MG63 (cell line): ENCODE measurements at regions not wholly inside any gene's neighbourhood (a gene's known extent, or its start where the extent isn't known, plus 50 kb on each side); places are given as distances from the start of the nearest gene placed in this dataset.
A peak's percentile ranks its signal among the peaks of the same experiment; 100 is the strongest.
"Not testable (repeated sequence)": the region's sequence is repeated elsewhere in the genome, so short reads cannot be mapped to it uniquely, and the experiment has no call there.

Experiments used
- DNase-seq: peaks from one replicate; pipeline ENCODE4 v3.0.0-alpha.2; 2020
- H3K27me3 ChIP-seq: fragments of 250-450 bp; sonication (Bioruptor Pico); 2 replicates; pipeline ENCODE4 v1.5.1; 2020; ENCODE audit warnings: mild to moderate bottlenecking, moderate library complexity
- H3K36me3 ChIP-seq: fragments of 250-450 bp; sonication (Bioruptor Pico); 2 replicates; pipeline ENCODE4 v1.5.1; 2020; ENCODE audit warnings: mild to moderate bottlenecking, moderate library complexity
- H3K4me3 ChIP-seq: fragments of 250-450 bp; sonication (Bioruptor Pico); 2 replicates; pipeline ENCODE4 v1.5.1; 2020; ENCODE audit warnings: mild to moderate bottlenecking, moderate library complexity
- H3K9me3 ChIP-seq: fragments of 250-450 bp; sonication (Bioruptor Pico); 2 replicates; pipeline ENCODE4 v1.5.1; 2020; ENCODE audit warnings: mild to moderate bottlenecking, moderate library complexity

DNA sequence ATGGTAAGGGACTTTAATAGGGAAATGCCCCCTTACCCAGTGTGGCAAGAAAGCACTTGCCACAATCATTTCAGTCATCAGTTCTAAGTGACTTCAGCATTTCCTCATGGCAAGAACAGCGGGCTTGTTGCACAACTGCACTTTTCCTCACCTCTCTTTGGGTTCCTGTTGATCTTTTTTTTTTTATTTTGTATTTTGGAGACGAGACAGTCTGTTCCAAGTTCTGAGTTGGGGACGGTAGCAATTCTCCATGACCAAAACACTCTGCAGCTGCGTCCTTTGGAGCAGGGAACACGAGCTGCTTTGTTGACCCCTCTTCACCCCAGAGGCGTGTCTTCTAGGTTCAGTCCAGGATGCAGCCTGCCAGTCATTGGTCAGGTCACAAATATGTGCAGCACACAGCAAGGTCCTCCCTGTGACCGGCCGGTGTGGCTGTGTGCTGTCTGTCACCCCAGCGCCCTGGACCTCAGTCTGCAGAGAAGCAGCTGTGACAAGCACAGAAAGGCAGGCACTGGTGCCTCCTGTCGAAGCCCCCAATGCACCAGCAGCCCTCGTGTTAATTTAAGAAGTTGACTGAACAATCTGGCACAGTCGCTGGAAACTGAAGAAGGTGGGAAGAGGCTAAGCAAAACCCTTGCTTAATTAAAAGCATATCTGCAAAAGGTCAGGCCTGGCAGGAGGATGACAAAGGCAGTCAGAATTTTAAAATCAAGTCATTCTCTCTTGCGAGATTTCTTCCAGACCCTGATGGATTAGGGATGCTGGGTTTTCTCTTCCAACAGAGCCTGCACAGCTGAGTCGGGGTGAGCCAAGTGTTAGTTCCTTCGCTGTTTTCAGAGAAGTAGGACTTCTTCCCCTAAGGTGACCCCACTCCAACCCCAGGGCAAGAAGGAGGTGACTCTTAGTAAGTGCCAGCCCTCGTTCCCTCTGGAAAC lies 96.7 kb upstream of the COPS8 start:
- Histone ChIP-seq H3K9me3 (no peaks in the 10 kb centered on the region), H3K36me3 (no peaks in the 10 kb centered on the region), H3K27me3 (no peaks in the 10 kb centered on the region), H3K4me3 (no peak overlapping the region)
- DNase-seq: no peak

DNA sequence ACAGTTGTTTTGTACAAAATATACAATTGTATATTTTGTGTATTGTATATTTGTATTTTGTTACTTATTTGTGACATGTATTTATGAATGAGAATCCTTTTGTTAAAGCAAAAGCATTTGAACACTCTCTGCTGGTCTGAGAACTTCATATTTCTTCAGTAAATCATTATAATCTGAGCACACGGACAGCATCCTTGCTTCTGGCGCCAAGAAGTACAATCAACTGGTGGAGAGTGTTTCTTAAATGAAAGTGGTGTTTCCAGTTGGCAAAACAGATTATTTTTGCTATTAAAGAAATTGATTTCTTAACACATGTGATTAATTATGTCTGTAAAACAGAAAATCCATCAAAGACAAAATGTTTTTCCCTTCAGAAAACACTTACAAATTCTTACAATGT lies 95.1 kb upstream of the COPS8 start:
- no peak for DNase-seq
- H3K27me3 ChIP-seq: no peaks in the 10 kb centered on the region
- H3K9me3 ChIP-seq: no peaks in the 10 kb centered on the region
- no peak overlapping the region for H3K4me3 ChIP-seq
- no peaks in the 10 kb centered on the region for H3K36me3 ChIP-seq

DNA sequence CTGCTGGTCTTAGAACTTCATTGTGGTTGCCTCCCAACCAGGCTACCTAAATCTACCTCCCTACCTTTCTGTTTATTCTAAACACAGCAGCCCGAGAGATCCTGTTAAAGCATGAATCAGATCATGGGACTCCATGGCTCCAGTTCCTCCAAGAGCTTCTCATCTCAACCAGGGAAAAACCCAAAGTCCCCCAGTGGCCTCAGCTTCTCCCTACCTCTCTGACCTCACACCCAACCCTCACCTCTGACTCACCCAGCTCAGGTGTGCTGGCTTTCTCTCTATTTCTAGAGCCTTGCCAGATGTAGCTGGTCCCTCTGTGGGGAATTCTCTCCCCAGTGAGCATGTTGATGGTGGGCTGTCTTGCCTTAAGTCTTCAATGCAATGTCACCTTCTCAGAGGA lies 93.8 kb upstream of the COPS8 start:
- DNase-seq: no peak
- Histone ChIP-seq H3K36me3 (no peaks in the 10 kb centered on the region), H3K9me3 (no peaks in the 10 kb centered on the region), H3K27me3 (no peaks in the 10 kb centered on the region), H3K4me3 (no peak overlapping the region)

DNA sequence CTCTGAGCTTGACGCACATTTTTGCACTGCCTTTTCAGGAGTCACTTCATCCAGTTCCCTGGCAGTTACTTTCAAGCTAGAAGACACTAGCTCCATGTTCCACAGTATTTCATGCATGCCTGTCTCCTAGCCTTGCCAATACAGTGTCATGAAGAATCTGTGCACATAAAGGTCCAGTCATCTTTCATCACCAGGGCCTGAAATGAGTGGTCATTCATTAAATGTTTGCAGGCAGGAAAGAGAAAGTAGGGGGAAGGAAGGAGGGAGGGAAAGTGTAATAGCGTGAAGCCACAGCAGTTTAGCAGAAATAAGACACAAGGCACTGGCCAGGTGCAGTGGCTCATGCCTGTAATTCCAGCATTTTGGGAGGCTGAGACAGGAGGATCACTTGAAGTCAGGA lies 92.4 kb upstream of the COPS8 start:
- DNase-seq: no peak
- no peaks in the 10 kb centered on the region for H3K27me3 ChIP-seq
- H3K36me3 ChIP-seq: no peaks in the 10 kb centered on the region
- H3K4me3 ChIP-seq: no peak overlapping the region
- H3K9me3 ChIP-seq: no peaks in the 10 kb centered on the region

DNA sequence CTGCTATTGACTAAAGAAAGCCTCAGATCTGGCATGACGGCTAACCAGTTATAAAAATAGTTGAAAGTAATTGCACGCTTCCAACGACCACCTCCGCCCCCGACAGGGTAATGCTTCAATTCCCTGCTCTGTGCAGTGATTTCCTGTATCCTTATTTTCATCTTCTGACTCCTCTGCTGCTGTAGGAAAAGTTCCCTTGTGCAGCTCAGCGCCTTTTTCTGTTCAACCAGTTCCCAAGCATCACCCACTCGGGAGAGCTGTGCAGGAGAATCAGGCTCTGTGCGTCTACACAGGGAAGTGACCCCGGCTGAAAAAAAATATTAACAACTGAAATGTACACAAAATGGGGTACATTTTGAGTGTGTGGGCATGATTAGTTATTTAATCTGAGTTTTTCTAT lies 91.3 kb upstream of the COPS8 start:
- Histone ChIP-seq H3K27me3 (no peaks in the 10 kb centered on the region), H3K9me3 (no peaks in the 10 kb centered on the region), H3K36me3 (no peaks in the 10 kb centered on the region), H3K4me3 (no peak overlapping the region)
- no peak for DNase-seq

DNA sequence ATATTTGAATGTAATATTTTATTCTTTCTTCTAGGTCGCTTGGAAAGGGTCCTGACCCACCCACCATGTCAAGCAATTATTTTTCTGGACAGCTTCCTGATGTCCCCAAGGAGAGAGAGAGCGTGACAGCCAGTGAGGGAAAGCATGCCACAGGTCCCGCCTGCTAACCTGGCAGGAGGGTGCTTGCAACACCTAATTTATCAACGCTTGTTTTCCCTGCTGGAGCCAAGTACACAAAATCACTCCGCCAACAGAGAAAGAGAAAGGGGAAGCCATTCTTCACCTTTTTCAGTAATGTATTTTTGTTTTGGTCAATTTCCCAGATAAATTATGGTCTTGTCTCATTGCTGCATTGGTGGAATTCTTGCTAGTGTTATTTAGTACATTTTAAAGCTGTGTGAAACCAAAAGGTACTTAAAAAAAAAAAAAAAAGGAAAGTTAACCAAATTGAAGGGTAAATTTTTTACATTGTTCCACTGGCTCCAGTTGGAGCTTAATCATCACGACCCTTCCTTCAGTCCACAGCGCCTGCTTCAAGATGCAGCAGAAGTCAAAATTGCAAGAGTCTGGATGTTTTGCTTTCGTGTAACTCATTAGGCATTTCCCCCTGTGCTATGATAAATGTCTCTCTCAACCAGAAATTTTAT lies 88.5 kb upstream of the COPS8 start:
- Histone ChIP-seq H3K9me3 (no peaks in the 10 kb centered on the region), H3K4me3 (no peak overlapping the region), H3K27me3 (no peaks in the 10 kb centered on the region), H3K36me3 (no peaks in the 10 kb centered on the region)
- DNase-seq: no peak

DNA sequence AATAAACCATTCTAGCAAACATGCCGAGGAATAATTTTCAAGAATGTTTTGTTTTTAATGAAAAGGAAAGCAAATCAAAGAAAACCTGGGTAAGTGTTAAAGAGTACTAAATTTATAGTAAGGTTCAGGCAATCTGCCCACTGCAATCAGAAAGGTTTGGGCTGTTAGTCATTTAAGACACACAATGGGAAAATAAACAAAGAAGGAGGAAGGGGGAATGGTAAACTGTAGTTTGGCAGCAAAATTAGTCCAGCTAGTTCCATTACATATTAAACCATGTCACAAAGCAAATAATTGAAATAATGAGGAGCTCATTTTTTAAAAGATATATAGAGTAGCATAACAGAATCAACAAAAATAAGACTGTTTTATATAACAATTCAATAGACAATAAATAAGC lies 87.5 kb upstream of the COPS8 start:
- no peaks in the 10 kb centered on the region for H3K9me3 ChIP-seq
- no peaks in the 10 kb centered on the region for H3K36me3 ChIP-seq
- H3K27me3 ChIP-seq: no peaks in the 10 kb centered on the region
- H3K4me3 ChIP-seq: no peak overlapping the region
- DNase-seq: peak; percentile 24

DNA sequence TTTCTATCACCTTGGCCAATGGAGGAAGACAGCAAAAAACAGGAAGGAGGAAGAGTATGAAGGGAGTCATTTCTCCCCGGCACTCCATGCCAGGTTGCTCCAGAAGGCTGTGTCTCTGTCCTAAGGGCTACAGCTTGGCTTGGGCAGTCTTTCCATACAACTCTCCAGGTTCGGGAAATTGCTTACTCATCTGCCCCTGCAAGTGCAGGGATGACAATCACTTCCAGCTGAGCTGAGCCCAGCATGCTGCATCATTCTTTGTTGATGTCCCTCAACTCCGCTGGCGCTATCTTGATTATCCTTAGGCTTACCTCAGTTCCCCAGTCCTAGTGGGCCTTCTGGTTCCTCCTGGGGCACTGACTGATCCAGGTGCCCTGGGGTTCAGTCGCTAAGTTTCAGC lies 86.9 kb upstream of the COPS8 start:
- DNase-seq: peak; percentile 48
- H3K27me3 ChIP-seq: no peaks in the 10 kb centered on the region
- no peak overlapping the region for H3K4me3 ChIP-seq
- no peaks in the 10 kb centered on the region for H3K9me3 ChIP-seq
- H3K36me3 ChIP-seq: no peaks in the 10 kb centered on the region

DNA sequence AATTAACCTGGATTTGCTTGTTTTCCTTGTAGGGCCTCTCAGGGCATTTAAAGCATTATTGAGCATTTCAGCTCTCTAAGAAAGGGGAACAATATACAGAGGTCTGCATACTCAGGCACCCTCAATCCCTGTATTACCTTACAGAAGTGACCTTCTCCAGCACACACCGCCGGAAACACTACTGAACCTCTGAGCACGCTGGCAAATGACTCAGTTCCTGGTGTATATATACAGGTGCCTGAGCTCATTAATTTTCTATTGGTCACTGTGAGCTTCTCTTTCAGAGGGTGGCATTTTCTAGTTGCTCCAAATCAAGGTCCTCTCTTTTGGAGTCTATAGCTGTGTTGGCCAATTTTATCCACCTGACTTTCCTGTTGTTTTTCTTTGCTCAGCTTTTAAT lies 85.2 kb upstream of the COPS8 start:
- no peaks in the 10 kb centered on the region for H3K9me3 ChIP-seq
- H3K36me3 ChIP-seq: no peaks in the 10 kb centered on the region
- DNase-seq: no peak

DNA sequence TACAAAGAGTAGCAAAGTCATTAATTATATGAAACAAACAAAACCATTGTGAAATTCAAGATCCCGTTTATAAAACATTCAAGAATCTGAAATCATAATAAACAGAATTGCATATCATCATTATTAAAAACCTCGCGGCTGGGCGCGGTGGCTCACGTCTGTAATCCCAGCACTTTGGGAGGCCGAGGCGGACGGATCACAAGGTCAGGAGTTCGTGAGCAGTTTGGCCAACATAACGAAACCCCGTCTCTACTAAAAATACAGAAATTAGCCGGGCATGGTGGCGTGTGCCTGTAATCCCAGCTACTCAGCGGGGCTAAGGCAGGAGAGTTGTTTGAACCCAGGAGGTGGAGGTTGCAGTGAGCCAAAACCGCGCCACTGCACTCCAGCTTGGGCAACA lies 80.3 kb upstream of the COPS8 start:
- H3K4me3 ChIP-seq, H3K9me3 ChIP-seq, H3K27me3 ChIP-seq, H3K36me3 ChIP-seq, DNase-seq: not testable (repeated sequence)

More for the DNA sequence above, 85.2 kb upstream of the COPS8 start:
- Histone ChIP-seq H3K27me3 (no peaks in the 10 kb centered on the region), H3K4me3 (no peak overlapping the region)

DNA sequence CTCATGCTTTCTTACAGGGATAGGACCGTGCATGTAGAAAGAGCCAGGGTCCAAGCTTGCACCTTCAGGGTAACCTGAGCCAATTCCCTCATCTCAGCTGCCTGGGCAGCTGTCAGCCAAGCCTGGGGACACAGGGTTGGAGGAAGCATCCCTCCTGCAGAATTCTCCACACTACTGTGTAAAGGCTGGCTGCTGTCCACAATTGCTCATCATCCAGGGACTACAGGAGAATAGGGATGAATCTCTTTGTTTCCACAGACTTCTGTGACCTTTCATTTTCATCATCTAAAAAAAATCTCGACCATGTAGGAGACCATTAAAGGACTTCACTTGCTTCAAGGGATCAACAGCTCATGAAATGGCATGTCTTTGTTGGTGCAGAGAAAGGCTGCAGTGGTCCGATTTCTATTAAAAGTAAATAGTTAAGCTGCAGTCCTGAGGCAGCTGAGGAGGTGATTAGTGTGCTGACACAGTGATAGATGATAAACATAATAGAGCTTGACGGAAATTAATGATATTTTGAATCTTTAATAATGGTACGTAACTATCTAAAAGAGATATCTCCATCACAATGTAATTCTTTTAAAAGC lies 74.4 kb upstream of the COPS8 start:
- H3K9me3 ChIP-seq: no peaks in the 10 kb centered on the region
- no peak overlapping the region for H3K4me3 ChIP-seq
- H3K27me3 ChIP-seq: no peaks in the 10 kb centered on the region
- no peaks in the 10 kb centered on the region for H3K36me3 ChIP-seq
- DNase-seq: no peak

DNA sequence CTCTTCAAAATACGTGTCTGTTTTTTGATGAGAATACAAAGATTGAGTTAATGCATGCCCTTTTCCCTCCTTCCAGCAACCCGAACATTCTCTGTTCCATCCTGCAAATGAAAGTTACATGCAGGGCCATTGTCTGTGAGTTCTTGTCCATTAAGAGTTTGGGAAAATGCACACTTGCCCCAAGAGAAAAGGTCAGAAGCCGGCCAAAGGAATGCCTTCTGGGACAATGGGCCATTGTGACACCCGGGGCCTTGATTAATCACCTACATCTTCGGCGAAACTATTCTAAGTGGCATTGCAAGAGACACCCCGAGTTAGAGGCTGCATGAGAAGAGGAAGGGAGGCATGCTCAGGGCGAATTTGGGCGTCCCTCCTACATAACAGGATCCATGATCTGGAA lies 73.7 kb upstream of the COPS8 start:
- Histone ChIP-seq H3K27me3 (no peaks in the 10 kb centered on the region), H3K9me3 (no peaks in the 10 kb centered on the region), H3K36me3 (no peaks in the 10 kb centered on the region), H3K4me3 (no peak overlapping the region)
- DNase-seq: no peak

DNA sequence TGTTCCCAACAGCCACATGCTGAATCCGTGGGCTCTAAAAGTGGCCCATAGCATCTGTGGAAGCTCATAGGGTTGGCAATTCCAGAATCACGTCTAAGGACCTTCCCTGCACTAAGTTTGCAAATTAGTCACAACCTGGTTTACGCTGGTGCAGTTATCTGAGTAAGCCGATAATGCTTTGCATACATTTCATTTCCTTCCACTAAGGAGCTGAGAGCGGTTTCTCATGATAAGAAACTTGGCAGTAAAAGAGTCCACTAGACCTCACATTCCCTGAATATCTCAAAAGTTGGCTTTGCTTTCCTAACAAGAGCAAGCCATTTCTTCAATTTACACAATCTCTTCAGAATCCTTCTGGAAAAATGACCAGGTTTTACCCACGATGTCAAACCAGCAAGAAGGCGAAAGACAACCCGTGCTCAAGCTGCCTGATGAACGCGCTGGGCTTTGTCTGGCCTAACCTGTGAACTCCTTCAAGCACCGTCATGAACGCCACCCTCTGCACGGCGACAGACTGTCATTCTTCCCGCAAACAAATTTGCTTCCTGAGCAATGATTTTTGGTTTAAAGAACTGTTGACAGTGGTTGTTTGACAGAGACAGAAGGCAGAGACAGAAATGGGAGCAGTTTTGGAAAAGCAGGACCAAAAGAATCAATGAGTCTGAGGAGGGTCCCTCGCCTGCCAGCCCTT lies 73.0 kb upstream of the COPS8 start:
- H3K36me3 ChIP-seq: no peaks in the 10 kb centered on the region
- no peaks in the 10 kb centered on the region for H3K9me3 ChIP-seq
- H3K4me3 ChIP-seq: no peak overlapping the region
- no peaks in the 10 kb centered on the region for H3K27me3 ChIP-seq
- no peak for DNase-seq

DNA sequence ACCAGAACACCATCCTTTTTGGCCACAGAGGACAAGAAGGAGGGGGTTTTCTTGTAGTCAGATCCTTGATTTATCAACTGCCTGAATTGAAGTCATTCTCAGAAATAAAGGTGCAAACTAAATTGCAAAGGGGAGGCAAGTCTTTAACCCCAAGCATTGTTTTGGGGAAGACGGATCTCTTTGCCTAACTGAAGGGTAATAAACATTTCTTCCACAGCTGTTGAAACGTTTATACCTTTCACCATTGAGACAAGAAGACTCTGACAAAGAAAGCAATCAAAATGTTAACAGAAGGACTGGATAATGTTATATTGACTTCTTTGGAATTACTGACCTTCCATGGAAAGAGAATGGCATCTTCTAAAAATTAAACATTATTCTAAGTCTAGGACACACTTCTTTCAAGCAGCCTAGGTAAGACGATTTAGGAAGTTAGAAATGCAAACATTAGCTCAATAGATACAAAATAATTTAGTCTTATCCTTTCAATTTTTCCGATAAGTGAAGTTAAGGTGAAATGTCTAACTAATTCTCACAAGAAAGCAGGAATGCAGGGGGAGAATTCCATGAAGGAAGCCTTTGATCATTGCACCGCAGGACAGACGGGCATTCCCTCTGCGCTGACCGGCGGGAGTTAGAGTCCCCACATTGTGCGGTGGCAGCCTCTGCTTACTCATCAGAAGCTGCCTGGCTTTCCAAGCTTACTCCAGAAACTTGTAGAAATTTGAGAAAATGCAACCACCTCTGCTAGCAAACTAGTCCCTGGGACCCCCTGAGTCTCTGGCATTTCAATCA lies 69.4 kb upstream of the COPS8 start:
- no peak for DNase-seq
- H3K36me3 ChIP-seq: no peaks in the 10 kb centered on the region
- H3K9me3 ChIP-seq: no peaks in the 10 kb centered on the region
- no peak overlapping the region for H3K4me3 ChIP-seq
- no peaks in the 10 kb centered on the region for H3K27me3 ChIP-seq

DNA sequence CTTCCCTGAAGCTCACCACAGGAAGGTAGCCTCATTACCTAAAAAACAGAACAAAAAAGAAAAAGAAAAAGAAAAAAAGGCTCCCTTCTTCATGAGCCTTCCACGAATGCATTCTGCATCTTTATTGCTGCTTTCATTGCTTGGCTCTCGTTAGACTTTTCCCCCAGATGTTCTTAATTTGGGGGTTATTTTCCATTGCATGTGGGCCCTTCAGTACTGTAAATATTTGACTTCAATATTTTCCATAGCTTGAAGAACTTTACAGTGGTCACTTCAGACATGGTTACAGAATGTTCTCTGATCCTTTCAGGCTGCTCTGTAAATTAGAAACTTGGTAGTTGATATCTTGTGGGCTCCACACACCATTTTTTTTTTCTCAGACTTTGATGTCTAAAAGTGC lies 65.6 kb upstream of the COPS8 start:
- H3K36me3 ChIP-seq: no peaks in the 10 kb centered on the region
- H3K27me3 ChIP-seq: no peaks in the 10 kb centered on the region
- no peaks in the 10 kb centered on the region for H3K9me3 ChIP-seq
- H3K4me3 ChIP-seq: no peak overlapping the region
- no peak for DNase-seq

DNA sequence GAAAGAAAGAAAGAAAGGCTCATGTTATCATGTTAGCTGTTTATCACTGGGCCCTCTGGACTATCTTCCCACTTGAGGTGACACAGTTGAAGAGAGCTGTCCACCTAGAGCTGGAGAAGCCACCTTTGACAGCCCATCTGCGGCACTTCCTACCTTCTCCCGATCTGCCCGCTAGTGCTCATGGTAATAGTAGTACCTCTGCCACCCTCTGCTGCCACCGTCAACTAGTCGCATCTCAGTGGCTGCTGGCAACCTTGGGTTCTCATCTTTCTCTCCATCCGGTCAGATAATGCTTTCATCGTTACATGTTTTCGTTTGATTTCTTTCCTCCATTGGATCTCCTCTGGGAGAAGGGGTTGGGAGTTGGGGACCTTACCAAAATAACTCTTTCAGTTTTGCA lies 63.2 kb upstream of the COPS8 start:
- Histone ChIP-seq H3K36me3 (no peaks in the 10 kb centered on the region), H3K4me3 (no peak overlapping the region)

DNA sequence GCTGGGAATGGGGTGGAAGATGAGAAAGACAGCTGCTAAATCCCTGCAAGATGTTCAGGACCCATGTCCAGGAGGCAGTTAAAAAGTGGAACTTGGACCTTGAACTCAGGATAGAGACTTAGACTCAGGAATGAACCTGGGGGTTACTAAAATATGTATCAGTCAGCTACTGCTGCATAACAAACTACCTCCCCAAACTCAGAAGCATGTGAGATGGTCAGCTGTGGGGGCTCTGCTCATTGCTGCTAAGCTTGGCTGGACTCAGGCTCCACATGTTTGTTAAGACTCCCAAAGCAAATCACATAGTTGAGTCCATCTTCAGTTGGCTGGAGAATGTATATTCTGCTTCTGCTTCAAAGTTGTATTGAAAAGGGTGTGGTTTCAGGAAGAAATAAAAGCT lies 61.4 kb upstream of the COPS8 start:
- no peak for DNase-seq
- H3K27me3 ChIP-seq: no peaks in the 10 kb centered on the region
- no peaks in the 10 kb centered on the region for H3K36me3 ChIP-seq
- no peak overlapping the region for H3K4me3 ChIP-seq
- H3K9me3 ChIP-seq: no peaks in the 10 kb centered on the region

More for the DNA sequence above, 63.2 kb upstream of the COPS8 start:
- no peak for DNase-seq
- Histone ChIP-seq H3K9me3 (no peaks in the 10 kb centered on the region), H3K27me3 (no peaks in the 10 kb centered on the region)
